ENCODE measurements at regions not wholly inside any gene's neighbourhood (a gene's known extent, or its start where the extent isn't known, plus 50 kb on each side); places are given as distances from the start of the nearest gene placed in this dataset.

DNA sequence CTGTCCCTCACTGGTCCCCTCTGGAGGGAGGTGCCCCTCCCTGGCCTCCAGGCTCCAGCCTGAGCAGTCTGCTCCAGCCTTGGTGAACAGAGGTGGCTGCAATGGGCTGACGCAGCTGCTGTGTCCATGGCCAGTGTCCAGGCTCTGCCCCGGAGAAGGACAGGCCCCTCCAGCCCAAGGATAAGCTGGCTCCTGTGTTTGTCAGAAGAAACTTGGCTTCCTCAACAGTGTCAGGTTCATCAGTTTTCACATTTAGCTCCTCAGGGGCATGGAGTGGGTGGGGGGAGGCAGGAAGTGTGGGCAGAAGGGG is 402.8 kb downstream of the MATN1 start:
- TF ChIP-seq POLR2A (IDR thresholded peaks at IDR 0.05; ENCODE audit: low read depth, low read length) (no peak), POLR2AphosphoS5 (IDR thresholded peaks at IDR 0.05; ENCODE audit: low read depth, low read length) (no peak)
